Panc1 (cell line): ENCODE measurements at regions not wholly inside any gene's neighbourhood (a gene's known extent, or its start where the extent isn't known, plus 50 kb on each side); places are given as distances from the start of the nearest gene placed in this dataset.

Source experiments
- ATAC-seq: fragments of 200-7000 bp; cut with Tn5 transposase; 2 replicates; pipeline ENCODE4 v1.9.1; 2020; ENCODE audit warnings: mild to moderate bottlenecking, moderate library complexity
- BruUV-seq: library from RNA; stranded (reverse); fragments of 400-500 nt; replicated peaks from 2 replicates; lab custom pipeline; 2021; lab: Mats Ljungman, UMichigan
- CTCF ChIA-PET: fragments of 300-600 bp; sonication (Branson Sonifier 250); formaldehyde crosslinking; loops from one replicate; lab custom pipeline; 2022; ENCODE audit warnings: antibody characterized with exemption; lab: Charles Lee
- POLR2A ChIA-PET: fragments of 300-600 bp; sonication (Branson Sonifier 250); formaldehyde crosslinking; loops from one replicate; lab custom pipeline; 2022; ENCODE audit warnings: antibody characterized with exemption; lab: Charles Lee
- DNase-seq: peaks from one replicate; pipeline ENCODE4 v3.0.0-alpha.2; 2010; ENCODE audit warnings: low read depth, low spot score
- H3K27ac ChIP-seq: 2 replicates; pipeline ENCODE4 v1.5.1; 2011; ENCODE audit warnings: mild to moderate bottlenecking, low read length, inconsistent platforms
- H3K27me3 ChIP-seq: fragments of 200-500 bp; sonication (Bioruptor generic); 2 replicates; pipeline ENCODE4 v1.6.0; 2014; ENCODE audit warnings: low read length, inconsistent platforms; ENCODE audit not compliant: control insufficient read depth, insufficient read depth
- H3K36me3 ChIP-seq: fragments of 200-500 bp; sonication (Bioruptor generic); 2 replicates; pipeline ENCODE4 v1.5.1; 2014; ENCODE audit warnings: inconsistent platforms, mild to moderate bottlenecking, low read length, moderate library complexity; ENCODE audit not compliant: control insufficient read depth, insufficient read depth
- H3K4me1 ChIP-seq: 2 replicates; pipeline ENCODE4 v1.5.1; 2011; ENCODE audit warnings: inconsistent platforms, mild to moderate bottlenecking, low read length, moderate library complexity; ENCODE audit not compliant: control insufficient read depth, insufficient read depth
- H3K4me3 ChIP-seq, 2 experiments: 2 replicates each; pipeline ENCODE4 v1.5.1; 2011 to 2012; ENCODE audit warnings: low read depth in 2 of 2, low read length in 2 of 2, mild to moderate bottlenecking in 2 of 2, inconsistent platforms in 1 of 2, moderate library complexity in 1 of 2
- H3K9me3 ChIP-seq: fragments of 200-500 bp; sonication (Bioruptor generic); 2 replicates; pipeline ENCODE4 v1.5.1; 2014; ENCODE audit warnings: low read depth, mild to moderate bottlenecking, inconsistent platforms, low read length, moderate library complexity; ENCODE audit not compliant: control insufficient read depth, insufficient read depth
- POLR2AphosphoS5 ChIP-seq: IDR thresholded peaks from 2 replicates; pipeline ENCODE4 v1.6.1; 2012; ENCODE audit warnings: mild to moderate bottlenecking, low read depth, low read length, moderate library complexity
- REST ChIP-seq, 2 experiments: IDR thresholded peaks; 2 replicates each; pipeline ENCODE4 v1.6.1; 2011 to 2012; ENCODE audit warnings: low read depth in 2 of 2, control low read depth in 1 of 2, low read length in 1 of 2, mild to moderate bottlenecking in 1 of 2, moderate library complexity in 1 of 2; ENCODE audit not compliant: insufficient read depth in 1 of 2
- SIN3A ChIP-seq: IDR thresholded peaks from 2 replicates; pipeline ENCODE4 v1.6.1; 2012; ENCODE audit warnings: low read depth, mild to moderate bottlenecking, low read length, moderate library complexity, borderline replicate concordance; ENCODE audit not compliant: insufficient read depth
- TCF7L2 ChIP-seq: IDR thresholded peaks from 2 replicates; pipeline ENCODE4 v1.6.1; 2011; ENCODE audit warnings: mild to moderate bottlenecking, low read depth, low read length, inconsistent platforms
- in situ Hi-C: cut with HindIII; loops from 2 replicates; pipeline ENCODE4 v1.10.0; 2016; ENCODE audit warnings: low sequenced_read_pairs, low pct_unique_long_range_greater_than_20kb
- intact Hi-C: fragments of 100-400 bp; cut with micrococcal nuclease; formaldehyde crosslinking; loops from one replicate; pipeline ENCODE4 v1.10.0; 2022; ENCODE audit not compliant: unreplicated experiment
- TF ChIP-seq, protein P1 (sequence below): fragments of 450-650 bp; IDR thresholded peaks from 2 replicates; pipeline ENCODE4 v1.5.1; 2017; ENCODE audit warnings: mild to moderate bottlenecking

GRCh38 chr22:33117821-33118220, 59.6 kb upstream of the SYN3 start:
- Histone ChIP-seq H3K4me3 (no peak overlapping the region), H3K27ac (no peak overlapping the region), H3K4me1 (no peaks in the 10 kb centered on the region), H3K27me3 (no peaks in the 10 kb centered on the region), H3K9me3 (no peaks in the 10 kb centered on the region), H3K36me3 (no peaks in the 10 kb centered on the region)
- in situ Hi-C loops, result no loop called here
- no peak for DNase-seq
- ChIA-PET POLR2A (no interaction called here), CTCF (no interaction called here)
- intact Hi-C loops, result no loop called here
- BruUV-seq, result no TSS peak
- no peak for TF ChIP-seq REST (IDR thresholded peaks at IDR 0.05; ENCODE audit: insufficient read depth in 1 of 2, low read depth in 2 of 2, low read length in 1 of 2)
- TF ChIP-seq POLR2AphosphoS5, result no peak
- TF ChIP-seq TCF7L2, result no peak
- ATAC-seq, result no peak

- Histone ChIP-seq H3K36me3 (no peaks in the 10 kb centered on the region), H3K9me3 (no peaks in the 10 kb centered on the region), H3K27ac (no peak overlapping the region), H3K4me1 (no peaks in the 10 kb centered on the region), H3K27me3 (no peaks in the 10 kb centered on the region), H3K4me3 (no peak overlapping the region)
- no peak for ATAC-seq
- ChIA-PET POLR2A (interaction anchor here (0.6 kb wide), 1 partner anchor 9 kb away, joined by 3 read pairs; no protein-coding TSS in a partner anchor), CTCF (no interaction called here)
- TF ChIP-seq POLR2AphosphoS5 (no peak), SIN3A (no peak)
- in situ Hi-C loops (no loop called here), intact Hi-C loops (no loop called here)
- no TSS peak for BruUV-seq
- no peak for DNase-seq
Measured at GRCh38 chr22:33116841-33117547, 58.8 kb upstream of the SYN3 start.

- no peaks in the 10 kb centered on the region for H3K36me3 ChIP-seq
- in situ Hi-C loops (no loop called here), intact Hi-C loops (no loop called here)
- H3K27me3 ChIP-seq, result no peaks in the 10 kb centered on the region
- no peaks in the 10 kb centered on the region for H3K9me3 ChIP-seq
- H3K4me1 ChIP-seq, result no peaks in the 10 kb centered on the region
- ChIA-PET POLR2A (no interaction called here), CTCF (no interaction called here)
- ATAC-seq (no peak), DNase-seq (no peak)
- TF ChIP-seq SIN3A (no peak), REST (IDR thresholded peaks at IDR 0.05; ENCODE audit: insufficient read depth in 1 of 2, low read depth in 2 of 2, low read length in 1 of 2) (no peak), POLR2AphosphoS5 (no peak), TCF7L2 (no peak)
- TF ChIP-seq, protein P1, sequence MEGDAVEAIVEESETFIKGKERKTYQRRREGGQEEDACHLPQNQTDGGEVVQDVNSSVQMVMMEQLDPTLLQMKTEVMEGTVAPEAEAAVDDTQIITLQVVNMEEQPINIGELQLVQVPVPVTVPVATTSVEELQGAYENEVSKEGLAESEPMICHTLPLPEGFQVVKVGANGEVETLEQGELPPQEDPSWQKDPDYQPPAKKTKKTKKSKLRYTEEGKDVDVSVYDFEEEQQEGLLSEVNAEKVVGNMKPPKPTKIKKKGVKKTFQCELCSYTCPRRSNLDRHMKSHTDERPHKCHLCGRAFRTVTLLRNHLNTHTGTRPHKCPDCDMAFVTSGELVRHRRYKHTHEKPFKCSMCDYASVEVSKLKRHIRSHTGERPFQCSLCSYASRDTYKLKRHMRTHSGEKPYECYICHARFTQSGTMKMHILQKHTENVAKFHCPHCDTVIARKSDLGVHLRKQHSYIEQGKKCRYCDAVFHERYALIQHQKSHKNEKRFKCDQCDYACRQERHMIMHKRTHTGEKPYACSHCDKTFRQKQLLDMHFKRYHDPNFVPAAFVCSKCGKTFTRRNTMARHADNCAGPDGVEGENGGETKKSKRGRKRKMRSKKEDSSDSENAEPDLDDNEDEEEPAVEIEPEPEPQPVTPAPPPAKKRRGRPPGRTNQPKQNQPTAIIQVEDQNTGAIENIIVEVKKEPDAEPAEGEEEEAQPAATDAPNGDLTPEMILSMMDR, result no peak
- no peak overlapping the region for H3K27ac ChIP-seq
- BruUV-seq, result no TSS peak
- H3K4me3 ChIP-seq, result no peak overlapping the region
Measured at GRCh38 chr22:33114565-33114964, 56.4 kb upstream of the SYN3 start.
